Brain microvascular endothelial cell (primary cell): ENCODE measurements at regions not wholly inside any gene's neighbourhood (a gene's known extent, or its start where the extent isn't known, plus 50 kb on each side); places are given as distances from the start of the nearest gene placed in this dataset.

ENCODE experiments used
- DNase-seq: peaks from one replicate; pipeline ENCODE4 v3.0.0-alpha.2; 2020
- H3K27ac ChIP-seq: fragments of 250-450 bp; sonication (Bioruptor Pico); 2 replicates; pipeline ENCODE4 v1.5.1; 2020; ENCODE audit warnings: mild to moderate bottlenecking, moderate library complexity
- H3K27me3 ChIP-seq: fragments of 250-450 bp; sonication (Bioruptor Pico); replicated peaks from 2 replicates; pipeline ENCODE4 v1.5.1; 2020; ENCODE audit warnings: mild to moderate bottlenecking
- H3K36me3 ChIP-seq: fragments of 250-450 bp; sonication (Bioruptor Pico); replicated peaks from 2 replicates; pipeline ENCODE4 v1.5.1; 2020; ENCODE audit warnings: mild to moderate bottlenecking
- H3K4me3 ChIP-seq: 2 replicates; pipeline ENCODE4 v1.5.1; 2011; ENCODE audit warnings: low read depth, mild to moderate bottlenecking, control low read depth, low read length, moderate library complexity
- CTCF ChIP-seq: IDR thresholded peaks from 2 replicates; pipeline ENCODE4 v1.5.1; 2011; ENCODE audit warnings: low read depth, mild to moderate bottlenecking, moderate library complexity, low read length, control low read depth, inconsistent platforms; ENCODE audit errors: missing control alignments
- in situ Hi-C: cut with HindIII; loops from 2 replicates; pipeline ENCODE4 v1.10.0; 2017; ENCODE audit warnings: low sequenced_read_pairs, low pct_ligation_motif_present

DNA sequence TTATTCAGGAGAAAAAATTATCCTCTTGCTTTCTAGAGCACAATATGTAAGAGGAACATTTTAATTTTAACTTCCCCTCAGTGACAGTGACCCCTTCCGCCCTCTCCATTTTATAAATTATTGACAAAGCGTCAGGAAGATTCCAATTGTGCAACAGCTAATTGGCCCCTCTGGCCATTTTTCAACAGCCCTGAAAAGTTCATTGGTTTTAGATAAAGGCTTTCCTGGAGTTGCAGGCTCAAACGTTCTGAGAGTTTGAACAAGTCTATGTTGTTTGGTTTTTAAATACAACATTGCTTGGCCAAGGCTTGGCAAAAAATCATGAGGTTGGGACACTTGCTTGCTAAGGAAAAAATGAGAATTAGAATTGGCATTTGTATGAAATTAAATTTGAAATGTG, 422.2 kb upstream of the ANKRD30A start:
- in situ Hi-C loops = no loop called here
- Histone ChIP-seq H3K36me3 (no peaks in the 10 kb centered on the region), H3K4me3 (no peak overlapping the region), H3K27me3 (no peaks in the 10 kb centered on the region), H3K27ac (no peak overlapping the region)
- DNase-seq = no peak
- TF ChIP-seq CTCF = no peak

DNA sequence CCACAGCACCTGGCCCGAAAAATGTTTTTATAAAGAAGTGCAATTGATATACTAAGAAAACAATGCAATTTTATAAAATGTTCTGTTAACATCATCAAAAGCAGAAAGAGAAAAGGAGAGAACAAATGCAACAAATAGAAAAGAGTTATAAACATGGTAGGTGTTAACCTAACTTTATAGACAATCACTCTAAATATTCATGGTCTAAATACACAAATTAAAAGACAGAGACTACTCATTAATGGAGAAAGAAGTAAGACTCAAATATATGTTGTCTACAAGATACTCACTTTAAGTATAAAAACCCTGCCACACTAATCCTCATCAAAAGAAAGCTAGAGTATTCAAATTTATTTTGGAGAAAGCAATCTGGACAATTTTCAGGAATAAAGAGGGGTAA, 425.3 kb upstream of the ANKRD30A start:
- TF ChIP-seq CTCF = no peak
- Histone ChIP-seq H3K4me3 (no peak overlapping the region), H3K36me3 (no peaks in the 10 kb centered on the region), H3K27me3 (no peaks in the 10 kb centered on the region), H3K27ac (no peak overlapping the region)
- no peak for DNase-seq
- in situ Hi-C loops = no loop called here

DNA sequence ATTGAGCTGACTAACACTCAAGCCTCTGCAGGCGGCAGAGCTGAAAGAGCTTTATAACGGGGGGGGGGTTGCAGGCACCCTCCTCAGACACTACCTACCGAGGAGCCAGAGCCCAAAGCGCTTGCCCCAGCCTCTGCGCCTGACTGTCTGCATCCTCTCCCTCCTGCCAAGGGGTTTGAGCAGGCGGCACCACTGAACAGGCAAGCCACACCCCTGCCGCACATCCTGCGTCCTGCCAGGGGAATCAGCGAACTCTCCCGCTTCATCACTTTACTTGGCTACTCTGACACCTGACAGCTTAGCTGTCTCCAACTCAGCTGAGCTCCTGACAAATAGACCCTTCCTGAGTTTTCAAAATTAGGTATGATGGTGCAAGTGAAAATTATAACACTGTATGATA, 432.6 kb upstream of the ANKRD30A start:
- Histone ChIP-seq H3K4me3 (no peak overlapping the region), H3K27ac (no peak overlapping the region), H3K36me3 (no peaks in the 10 kb centered on the region), H3K27me3 (no peaks in the 10 kb centered on the region)
- no peak for DNase-seq
- TF ChIP-seq CTCF = no peak
- in situ Hi-C loops = no loop called here

DNA sequence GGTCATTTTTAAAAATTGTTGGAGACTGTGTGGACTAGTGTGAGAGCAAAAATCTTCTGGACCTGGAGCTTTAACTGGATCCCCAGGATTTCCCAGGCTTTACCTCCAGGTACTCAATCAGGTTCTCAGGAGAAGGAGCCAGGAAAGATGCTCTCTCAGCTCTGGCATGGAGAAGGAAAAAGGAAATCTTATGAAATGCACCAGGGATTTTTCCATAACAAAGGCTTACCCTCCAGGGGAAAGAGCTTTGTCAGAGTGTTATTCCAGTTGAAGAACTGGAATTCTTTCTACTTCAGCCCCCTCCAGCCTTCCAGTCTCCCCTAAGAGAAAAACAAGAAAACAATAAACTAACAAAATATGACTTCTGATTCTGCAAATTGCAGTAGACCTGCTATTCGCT, 436.7 kb upstream of the ANKRD30A start:
- in situ Hi-C loops = no loop called here
- Histone ChIP-seq H3K27me3 (no peaks in the 10 kb centered on the region), H3K27ac (no peak overlapping the region), H3K4me3 (no peak overlapping the region), H3K36me3 (no peaks in the 10 kb centered on the region)
- no peak for TF ChIP-seq CTCF
- no peak for DNase-seq

DNA sequence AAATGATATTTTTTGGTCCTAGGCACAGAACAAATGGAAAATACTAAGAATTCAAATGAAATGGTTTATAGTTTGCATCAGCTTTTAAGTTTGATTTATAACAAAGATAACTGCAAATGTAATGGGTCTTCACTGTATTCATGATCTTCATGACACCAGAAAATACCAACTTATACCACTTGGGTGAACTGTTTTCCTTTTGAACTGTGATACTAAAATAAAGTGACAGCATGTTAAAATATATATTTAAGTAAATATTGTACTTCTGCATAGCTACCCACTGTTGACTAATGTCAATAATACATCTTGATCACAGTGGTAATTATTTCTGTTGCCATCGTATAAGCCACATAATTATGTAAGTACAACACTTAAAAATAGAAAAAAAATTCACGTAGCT, 442.0 kb upstream of the ANKRD30A start:
- DNase-seq = no peak
- Histone ChIP-seq H3K4me3 (no peak overlapping the region), H3K27ac (no peak overlapping the region), H3K27me3 (no peaks in the 10 kb centered on the region), H3K36me3 (no peaks in the 10 kb centered on the region)
- in situ Hi-C loops = no loop called here
- no peak for TF ChIP-seq CTCF

- Histone ChIP-seq H3K27ac (no peak overlapping the region), H3K27me3 (no peaks in the 10 kb centered on the region), H3K4me3 (no peak overlapping the region), H3K36me3 (no peaks in the 10 kb centered on the region)
- TF ChIP-seq CTCF = no peak
- DNase-seq = no peak
- in situ Hi-C loops = no loop called here
Observed at GRCh38 chr10:36681751-36682632, 443.4 kb upstream of the ANKRD30A start.
